GM12874 (cell line): ENCODE measurements at regions not wholly inside any gene's neighbourhood (a gene's known extent, or its start where the extent isn't known, plus 50 kb on each side); places are given as distances from the start of the nearest gene placed in this dataset.

Experiments used
- CTCF ChIP-seq: IDR thresholded peaks from 2 replicates; pipeline ENCODE4 v1.5.1; 2011; ENCODE audit warnings: low read depth, mild to moderate bottlenecking, control low read depth, low read length, moderate library complexity; ENCODE audit not compliant: insufficient read depth

DNA sequence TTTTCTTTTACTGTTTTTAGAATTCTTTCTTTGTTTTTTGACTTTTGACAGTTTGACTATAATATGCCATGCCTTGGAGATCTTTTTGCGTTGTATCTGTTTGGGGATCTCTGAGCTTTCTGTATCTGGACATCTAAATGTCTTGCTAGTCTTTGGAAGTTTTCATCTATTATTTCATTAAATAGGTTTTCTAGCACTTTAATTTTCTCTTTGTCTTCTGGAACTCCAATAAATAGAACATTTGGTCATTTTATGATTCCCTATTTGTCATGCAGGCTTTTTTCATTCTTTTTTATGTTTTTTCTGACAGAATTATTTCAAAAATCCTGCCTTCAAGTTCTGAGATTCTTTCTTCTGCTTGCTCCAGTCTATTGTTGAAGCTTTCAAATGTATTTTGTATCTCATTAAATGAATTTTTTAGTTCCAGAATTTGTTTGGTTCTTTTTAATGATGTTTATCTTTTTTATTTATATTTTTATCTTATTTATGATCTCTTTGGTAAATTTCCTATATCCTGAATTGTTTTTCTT lies 201.4 kb downstream of the CHD9NB start:
- TF ChIP-seq CTCF: no peak

DNA sequence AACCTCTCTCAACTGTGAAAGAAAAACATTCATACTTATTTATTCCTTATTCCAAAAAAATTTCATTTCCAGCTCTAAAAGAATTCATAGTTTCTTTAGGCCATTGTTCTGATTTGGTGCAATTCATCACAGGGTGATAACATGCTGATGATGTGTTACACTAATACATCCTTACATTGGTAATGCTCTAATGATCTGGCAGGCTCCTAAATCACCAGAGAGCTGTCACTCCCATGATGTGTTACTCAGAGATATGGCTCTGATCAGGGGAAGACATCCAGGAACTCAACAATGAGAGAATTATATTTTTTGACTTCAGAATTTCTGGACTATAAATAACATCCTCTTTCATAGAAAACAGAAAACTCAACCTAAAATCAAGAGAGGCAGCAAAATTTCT lies 209.3 kb downstream of the CHD9NB start:
- TF ChIP-seq CTCF: no peak

GRCh38 chr16:52837251-52837650 lies 215.4 kb downstream of the CHD9NB start:
- TF ChIP-seq CTCF: no peak

GRCh38 chr16:52834736-52835465 lies 217.8 kb downstream of the CHD9NB start:
- no peak for TF ChIP-seq CTCF

DNA sequence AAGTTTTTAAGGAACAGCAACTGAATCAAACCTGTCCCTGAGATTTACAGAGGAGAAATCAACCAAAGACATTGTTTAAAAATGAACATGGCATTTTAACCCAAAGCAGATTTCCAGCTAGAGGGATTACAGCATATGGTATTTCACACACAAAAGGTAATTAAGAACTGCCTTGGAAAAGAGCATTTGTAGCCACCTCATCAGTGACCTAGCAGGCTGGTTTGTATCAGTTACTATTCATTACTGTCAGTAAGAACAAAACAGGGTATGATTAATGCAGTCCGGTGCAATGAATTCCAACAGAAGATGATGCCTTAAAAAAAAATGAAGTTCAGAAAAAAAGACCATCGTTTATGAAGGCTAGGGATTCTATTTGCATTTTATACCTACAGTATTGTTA lies 219.9 kb downstream of the CHD9NB start:
- TF ChIP-seq CTCF: no peak

- no peak for TF ChIP-seq CTCF
Observed at GRCh38 chr16:52827456-52827855, 225.2 kb downstream of the CHD9NB start.

- no peak for TF ChIP-seq CTCF
Observed at GRCh38 chr16:52825892-52826291, 226.8 kb downstream of the CHD9NB start.
